Mesendoderm (in vitro differentiated cells): ENCODE measurements at regions not wholly inside any gene's neighbourhood (a gene's known extent, or its start where the extent isn't known, plus 50 kb on each side); places are given as distances from the start of the nearest gene placed in this dataset.

Experiments
- DNase-seq: peaks from one replicate; pipeline ENCODE4 v3.0.0; 2013
- H2AK5ac ChIP-seq: 2 replicates; pipeline ENCODE4 v1.6.1; 2013; ENCODE audit warnings: low read length, inconsistent platforms
- H2BK120ac ChIP-seq: 2 replicates; pipeline ENCODE4 v1.6.1; 2013; ENCODE audit warnings: low read depth, mild to moderate bottlenecking, low read length, moderate library complexity, mixed read lengths
- H2BK15ac ChIP-seq: replicated peaks from 2 replicates; pipeline ENCODE4 v1.6.1; 2013; ENCODE audit warnings: low read depth, mild to moderate bottlenecking, moderate library complexity
- H2BK5ac ChIP-seq: 2 replicates; pipeline ENCODE4 v1.6.1; 2013; ENCODE audit warnings: low read length, inconsistent platforms
- H3K18ac ChIP-seq: 2 replicates; pipeline ENCODE4 v1.6.1; 2013; ENCODE audit warnings: mild to moderate bottlenecking, low read length, mixed read lengths
- H3K23ac ChIP-seq: one replicate; pipeline ENCODE4 v1.6.1; 2013; ENCODE audit warnings: low read length
- H3K27ac ChIP-seq: 2 replicates; pipeline ENCODE4 v1.5.1; 2013; ENCODE audit warnings: low read depth, mild to moderate bottlenecking, inconsistent platforms, low read length, moderate library complexity
- H3K27me3 ChIP-seq: 2 replicates; pipeline ENCODE4 v1.6.1; 2013; ENCODE audit warnings: low read length, control low read depth, mild to moderate bottlenecking, inconsistent platforms; ENCODE audit not compliant: insufficient read depth, poor library complexity
- H3K36me3 ChIP-seq: 2 replicates; pipeline ENCODE4 v1.6.1; 2013; ENCODE audit warnings: low read length, inconsistent platforms; ENCODE audit not compliant: control insufficient read depth, insufficient read depth
- H3K4ac ChIP-seq: one replicate; pipeline ENCODE4 v1.6.1; 2013; ENCODE audit warnings: low read depth, mild to moderate bottlenecking, low read length, moderate library complexity
- H3K4me1 ChIP-seq: 2 replicates; pipeline ENCODE4 v1.6.1; 2013; ENCODE audit warnings: low read depth, low read length, inconsistent platforms; ENCODE audit not compliant: control insufficient read depth
- H3K4me2 ChIP-seq: 2 replicates; pipeline ENCODE4 v1.6.1; 2013; ENCODE audit warnings: low read length
- H3K4me3 ChIP-seq: 2 replicates; pipeline ENCODE4 v1.5.1; 2013; ENCODE audit warnings: mild to moderate bottlenecking, low read length
- H3K56ac ChIP-seq: one replicate; pipeline ENCODE4 v1.6.1; 2013; ENCODE audit warnings: low read length
- H3K79me1 ChIP-seq: 2 replicates; pipeline ENCODE4 v1.6.1; 2013; ENCODE audit warnings: low read length, inconsistent platforms
- H3K79me2 ChIP-seq: 2 replicates; pipeline ENCODE4 v1.6.1; 2013; ENCODE audit warnings: mild to moderate bottlenecking, low read length; ENCODE audit not compliant: control insufficient read depth, insufficient read depth
- H3K9ac ChIP-seq: 2 replicates; pipeline ENCODE4 v1.6.1; 2013; ENCODE audit warnings: low read length, inconsistent platforms
- H4K5ac ChIP-seq: one replicate; pipeline ENCODE4 v1.6.1; 2013; ENCODE audit warnings: low read length
- H4K8ac ChIP-seq: one replicate; pipeline ENCODE4 v1.6.1; 2013; ENCODE audit warnings: low read depth, mild to moderate bottlenecking, control low read depth, low read length, moderate library complexity
- WGBS: extraction: QIAGEN DNeasy Blood & Tissue Kit; methylation state at CpG from one replicate; pipeline ENCODE4 v1.1.7; 2013; ENCODE audit warnings: low lambda C conversion rate, missing lambda C conversion rate; ENCODE audit not compliant: insufficient coverage; ENCODE audit errors: extremely low coverage; 5-methylcytosine and 5-hydroxymethylcytosine counted together

GRCh38 chr6:81988446-81988845, 236.0 kb upstream of the TENT5A start:
- no peak overlapping the region for H3K27ac ChIP-seq
- no peak overlapping the region for H3K4ac ChIP-seq
- no peaks in the 10 kb centered on the region for H3K4me1 ChIP-seq
- H3K23ac ChIP-seq, result no peak overlapping the region
- no peaks in the 10 kb centered on the region for H3K79me1 ChIP-seq
- no peaks in the 10 kb centered on the region for H3K36me3 ChIP-seq
- no peaks in the 10 kb centered on the region for H3K27me3 ChIP-seq
- H3K79me2 ChIP-seq, result no peaks in the 10 kb centered on the region
- no peak overlapping the region for H3K56ac ChIP-seq
- no peak overlapping the region for H3K18ac ChIP-seq
- no peak overlapping the region for H2AK5ac ChIP-seq
- no peak overlapping the region for H4K8ac ChIP-seq
- H2BK5ac ChIP-seq, result no peak overlapping the region
- H3K4me3 ChIP-seq, result no peak overlapping the region
- no CpG with 5 or more reads among the region's 1 CpG for WGBS
- no peak overlapping the region for H2BK15ac ChIP-seq
- no peak overlapping the region for H4K5ac ChIP-seq
- no peak overlapping the region for H2BK120ac ChIP-seq
- no peak for DNase-seq
- no peak overlapping the region for H3K9ac ChIP-seq
- no peak overlapping the region for H3K4me2 ChIP-seq

GRCh38 chr6:81987293-81987692, 234.8 kb upstream of the TENT5A start:
- Histone ChIP-seq H2AK5ac (no peak overlapping the region), H3K79me2 (no peaks in the 10 kb centered on the region), H3K4me3 (no peak overlapping the region), H3K4me2 (no peak overlapping the region), H3K36me3 (no peaks in the 10 kb centered on the region), H3K27ac (no peak overlapping the region), H4K8ac (no peak overlapping the region), H2BK5ac (no peak overlapping the region), H3K79me1 (no peaks in the 10 kb centered on the region), H3K27me3 (no peaks in the 10 kb centered on the region), H3K9ac (no peak overlapping the region), H4K5ac (no peak overlapping the region), H3K4me1 (no peaks in the 10 kb centered on the region), H2BK120ac (no peak overlapping the region), H3K23ac (no peak overlapping the region), H3K4ac (no peak overlapping the region), H3K18ac (no peak overlapping the region), H3K56ac (no peak overlapping the region), H2BK15ac (no peak overlapping the region)
- WGBS, result no CpG with 5 or more reads among the region's 3 CpGs
- DNase-seq, result no peak

GRCh38 chr6:81985191-81985590, 232.7 kb upstream of the TENT5A start:
- Histone ChIP-seq H3K4ac (no peak overlapping the region), H2BK5ac (no peak overlapping the region), H4K8ac (no peak overlapping the region), H3K4me2 (no peak overlapping the region), H3K9ac (no peak overlapping the region), H4K5ac (no peak overlapping the region), H2BK120ac (no peak overlapping the region), H3K27ac (no peak overlapping the region), H3K27me3 (no peaks in the 10 kb centered on the region), H3K56ac (no peak overlapping the region), H2AK5ac (no peak overlapping the region), H3K79me1 (no peaks in the 10 kb centered on the region), H3K18ac (no peak overlapping the region), H3K4me1 (no peaks in the 10 kb centered on the region), H3K23ac (no peak overlapping the region), H2BK15ac (no peak overlapping the region), H3K79me2 (no peaks in the 10 kb centered on the region), H3K4me3 (no peak overlapping the region), H3K36me3 (no peaks in the 10 kb centered on the region)
- no CpG with 5 or more reads among the region's 1 CpG for WGBS
- no peak for DNase-seq

GRCh38 chr6:81984599-81984998, 232.1 kb upstream of the TENT5A start:
- Histone ChIP-seq H3K27me3 (no peaks in the 10 kb centered on the region), H3K9ac (no peak overlapping the region), H3K56ac (no peak overlapping the region), H3K27ac (no peak overlapping the region), H3K23ac (no peak overlapping the region), H3K36me3 (no peaks in the 10 kb centered on the region), H3K4me3 (no peak overlapping the region), H4K5ac (no peak overlapping the region), H2AK5ac (no peak overlapping the region), H2BK15ac (no peak overlapping the region), H3K4me2 (no peak overlapping the region), H3K4me1 (no peaks in the 10 kb centered on the region), H3K79me2 (no peaks in the 10 kb centered on the region), H3K18ac (no peak overlapping the region), H3K79me1 (no peaks in the 10 kb centered on the region), H2BK120ac (no peak overlapping the region), H4K8ac (no peak overlapping the region), H3K4ac (no peak overlapping the region), H2BK5ac (no peak overlapping the region)
- no CpG with 5 or more reads among the region's 1 CpG for WGBS
- DNase-seq, result no peak

GRCh38 chr6:81981812-81982211, 229.3 kb upstream of the TENT5A start:
- no peaks in the 10 kb centered on the region for H3K36me3 ChIP-seq
- no peak overlapping the region for H3K27ac ChIP-seq
- no peak overlapping the region for H3K18ac ChIP-seq
- no peaks in the 10 kb centered on the region for H3K27me3 ChIP-seq
- WGBS, result no CpG with 5 or more reads among the region's 1 CpG
- no peak overlapping the region for H2BK5ac ChIP-seq
- H3K4me2 ChIP-seq, result no peak overlapping the region
- H4K5ac ChIP-seq, result no peak overlapping the region
- H2AK5ac ChIP-seq, result no peak overlapping the region
- no peak overlapping the region for H3K23ac ChIP-seq
- no peaks in the 10 kb centered on the region for H3K4me1 ChIP-seq
- H3K4me3 ChIP-seq, result no peak overlapping the region
- no peak for DNase-seq
- H2BK15ac ChIP-seq, result no peak overlapping the region
- H3K79me2 ChIP-seq, result no peaks in the 10 kb centered on the region
- H3K4ac ChIP-seq, result no peak overlapping the region
- no peak overlapping the region for H4K8ac ChIP-seq
- no peaks in the 10 kb centered on the region for H3K79me1 ChIP-seq
- H3K9ac ChIP-seq, result no peak overlapping the region
- H3K56ac ChIP-seq, result no peak overlapping the region
- H2BK120ac ChIP-seq, result no peak overlapping the region

- Histone ChIP-seq H3K56ac (no peak overlapping the region), H3K23ac (no peak overlapping the region), H2BK120ac (no peak overlapping the region), H2AK5ac (no peak overlapping the region), H3K27ac (no peak overlapping the region), H3K9ac (no peak overlapping the region), H3K79me2 (no peaks in the 10 kb centered on the region), H3K18ac (no peak overlapping the region), H3K4me1 (no peaks in the 10 kb centered on the region), H3K4me2 (no peak overlapping the region), H4K8ac (no peak overlapping the region), H3K79me1 (no peaks in the 10 kb centered on the region), H4K5ac (no peak overlapping the region), H3K4me3 (no peak overlapping the region), H2BK5ac (no peak overlapping the region), H2BK15ac (no peak overlapping the region), H3K36me3 (no peaks in the 10 kb centered on the region), H3K27me3 (no peaks in the 10 kb centered on the region), H3K4ac (no peak overlapping the region)
- no peak for DNase-seq
- no CpG with 5 or more reads among the region's 1 CpG for WGBS
These were observed 227.3 kb upstream of the TENT5A start for GRCh38 chr6:81979767-81980166.
